Right cardiac atrium (tissue), 5 donors: ENCODE measurements at regions not wholly inside any gene's neighbourhood (a gene's known extent, or its start where the extent isn't known, plus 50 kb on each side); places are given as distances from the start of the nearest gene placed in this dataset.
A peak's percentile ranks its signal among the peaks of the same experiment; 100 is the strongest.

Experiments
- ATAC-seq, 2 donors: fragments of 200-7000 bp; cut with Tn5 transposase; one replicate each; pipeline versions ENCODE4 v1.8.0 to v1.9.1; 2020; ENCODE audit warnings: moderate library complexity in 2 of 2, mild to moderate bottlenecking in 1 of 2
- DNase-seq, 3 donors: peaks; one replicate each; pipeline ENCODE4 v3.0.0-alpha.2; 2020
- H3K27ac ChIP-seq: one replicate; pipeline ENCODE4 v1.5.1; 2013; ENCODE audit warnings: mild to moderate bottlenecking, low read length, control low read depth, moderate library complexity
- H3K27me3 ChIP-seq: one replicate; pipeline ENCODE4 v1.6.1; 2013; ENCODE audit not compliant: control insufficient read depth, insufficient read depth
- H3K4me1 ChIP-seq: one replicate; pipeline ENCODE4 v1.6.1; 2013; ENCODE audit warnings: low read length; ENCODE audit not compliant: control insufficient read depth, insufficient read depth
- H3K4me3 ChIP-seq: one replicate; pipeline ENCODE4 v1.5.1; 2013; ENCODE audit warnings: low read length, control low read depth
- H3K9me3 ChIP-seq: one replicate; pipeline ENCODE4 v1.6.1; 2013; ENCODE audit warnings: low read length; ENCODE audit not compliant: control insufficient read depth
- WGBS: extraction: QIAGEN DNeasy Blood & Tissue Kit; methylation state at CpG from one replicate; pipeline ENCODE4 v1.1.7; 2013; 5-methylcytosine and 5-hydroxymethylcytosine counted together
- intact Hi-C, 4 donors: fragments of 100-400 bp; cut with DNase I; formaldehyde crosslinking; loops; one replicate each; pipeline versions ENCODE4 v1.11.0 to v1.14.0; 2022 to 2023
- donor health status: healthy with polysubstance abuse.
- donor health status: DM: no; HTN: yes; CAD: no.
- donor health status: DM: no; HTN: no; CAD: no.
- donor health status: DM: no; HTN: yes; CAD: no; lungs with severe emphysema.
- donor health status: DM: yes; HTN: yes; CAD: no.

GRCh38 chr2:11018651-11019185, 107.0 kb downstream of the KCNF1 start:
- no peaks in the 10 kb centered on the region for H3K4me1 ChIP-seq
- H3K4me3 ChIP-seq: no peak overlapping the region
- ATAC-seq: no peak
- WGBS: 70% methylated on average over 3 of the region's 3 CpGs
- no peaks in the 10 kb centered on the region for H3K27me3 ChIP-seq
- intact Hi-C loops: no loop called here
- H3K27ac ChIP-seq: no peak overlapping the region
- DNase-seq: no peak
- H3K9me3 ChIP-seq: no peaks in the 10 kb centered on the region

DNA sequence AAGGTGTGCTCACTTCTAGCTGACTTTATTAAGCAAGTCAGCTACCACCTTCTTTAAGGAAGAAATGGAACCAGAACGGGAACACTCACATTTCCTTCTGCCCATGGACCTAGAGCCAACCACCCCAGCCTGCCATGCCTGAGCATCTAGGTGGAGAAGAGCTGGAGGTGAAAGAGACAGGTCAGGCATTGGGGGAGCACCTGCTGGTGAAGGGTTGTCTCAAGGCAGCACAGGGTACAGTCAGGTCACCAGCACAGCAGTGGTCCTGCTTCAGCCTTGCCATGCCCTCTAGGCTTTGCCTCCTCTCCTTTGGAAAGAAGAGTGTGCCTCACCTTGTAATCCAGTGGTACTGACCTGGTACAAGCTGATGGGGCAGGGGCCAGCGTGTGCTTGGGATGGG, 107.9 kb downstream of the KCNF1 start:
- Histone ChIP-seq H3K27ac (no peak overlapping the region), H3K4me3 (no peak overlapping the region), H3K9me3 (no peaks in the 10 kb centered on the region), H3K4me1 (no peaks in the 10 kb centered on the region), H3K27me3 (no peaks in the 10 kb centered on the region)
- DNase-seq (no peak), ATAC-seq (no peak)
- WGBS: 80% methylated on average over 2 of the region's 2 CpGs
- intact Hi-C loops: no loop called here

GRCh38 chr2:11022064-11022463, 110.3 kb downstream of the KCNF1 start:
- no peaks in the 10 kb centered on the region for H3K9me3 ChIP-seq
- no peak overlapping the region for H3K4me3 ChIP-seq
- DNase-seq (no peak), ATAC-seq (no peak)
- no peaks in the 10 kb centered on the region for H3K4me1 ChIP-seq
- H3K27ac ChIP-seq: no peak overlapping the region
- intact Hi-C loops: no loop called here
- 89% methylated on average over 6 of the region's 6 CpGs for WGBS
- no peaks in the 10 kb centered on the region for H3K27me3 ChIP-seq

DNA sequence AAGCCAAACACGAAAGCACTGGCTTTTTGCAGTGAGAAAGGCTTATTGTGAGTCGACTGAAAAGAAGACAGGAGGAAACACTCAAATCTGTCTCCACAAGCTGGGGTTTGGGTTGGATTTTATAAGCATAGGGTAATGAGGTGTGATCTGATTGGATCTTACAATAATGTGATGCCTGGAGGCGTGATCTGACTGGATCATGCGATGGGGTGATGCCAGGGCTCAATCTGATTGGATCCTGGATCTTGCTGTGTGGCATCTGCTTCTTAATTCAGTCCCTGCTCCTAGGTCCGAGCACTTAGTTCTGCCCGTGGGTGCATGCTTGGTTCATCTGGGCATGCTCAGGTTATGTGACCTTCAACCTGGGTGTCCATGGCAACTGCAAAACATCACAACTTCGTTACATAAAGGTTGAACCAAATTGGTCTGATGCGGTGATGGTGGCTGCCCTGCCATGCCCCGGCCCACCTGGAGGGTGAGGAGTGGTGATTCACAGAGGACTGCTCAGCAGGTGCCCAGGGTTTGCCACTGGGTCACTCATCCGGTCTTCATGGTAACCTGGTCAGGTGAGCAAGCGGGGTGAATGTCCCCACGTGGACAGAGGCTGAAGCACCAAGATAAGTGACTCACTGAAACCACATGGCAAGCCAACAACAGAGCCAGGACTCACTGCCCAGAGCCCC, 111.0 kb downstream of the KCNF1 start:
- Histone ChIP-seq H3K9me3 (no peaks in the 10 kb centered on the region), H3K27me3 (no peaks in the 10 kb centered on the region), H3K4me1 (no peaks in the 10 kb centered on the region), H3K27ac (no peak overlapping the region), H3K4me3 (no peak overlapping the region)
- ATAC-seq: no peak
- intact Hi-C loops: no loop called here
- WGBS: 82% methylated on average over 12 of the region's 12 CpGs
- DNase-seq: no peak

DNA sequence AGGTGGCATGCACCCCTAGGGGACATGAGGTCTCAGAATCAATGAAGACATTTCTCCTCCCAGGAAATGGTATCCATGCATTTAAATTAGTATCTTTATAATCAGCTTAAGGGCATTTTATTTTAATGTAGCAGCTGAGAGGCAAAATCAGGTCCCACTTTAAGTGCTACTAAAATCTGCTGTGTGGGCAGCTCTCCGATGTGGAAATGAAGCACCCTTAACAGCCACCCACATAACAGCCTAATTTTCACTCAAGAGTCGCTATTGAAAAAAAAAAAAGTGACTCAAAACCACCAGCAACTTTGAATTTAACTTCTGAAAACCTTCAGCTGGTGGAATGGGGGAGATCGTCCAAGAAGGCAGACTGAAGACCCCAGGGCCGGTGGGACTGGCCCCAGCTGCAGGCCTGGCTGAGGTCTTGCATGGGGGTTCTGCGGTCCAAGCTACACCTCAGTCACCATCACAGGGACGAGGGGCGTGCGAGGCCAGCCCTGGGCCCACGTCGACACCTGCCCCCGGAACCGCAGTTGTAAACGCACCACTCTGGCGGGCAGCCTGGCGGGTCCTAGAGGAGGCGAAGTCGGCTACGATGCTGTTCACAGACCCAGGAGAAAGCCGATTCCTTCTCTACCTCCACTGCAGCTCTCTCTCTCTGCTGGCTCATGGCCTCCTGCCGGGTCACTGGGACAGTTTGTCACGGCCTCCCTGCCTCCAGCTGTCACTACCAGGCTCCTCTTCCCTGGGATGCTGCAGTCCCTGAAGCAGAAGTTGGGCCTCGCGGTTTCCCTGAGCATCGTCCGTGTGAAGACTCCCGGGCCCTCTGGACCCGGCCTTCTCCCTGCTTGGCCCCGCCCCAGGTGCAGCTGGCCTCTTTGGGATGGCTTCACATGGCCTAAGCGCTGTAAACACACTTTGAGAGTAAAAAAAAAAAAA, 111.9 kb downstream of the KCNF1 start:
- no peaks in the 10 kb centered on the region for H3K27me3 ChIP-seq
- no peaks in the 10 kb centered on the region for H3K4me1 ChIP-seq
- WGBS: 87% methylated on average over 29 of the region's 29 CpGs
- peak in 1 of 3 donors; percentile 40 for DNase-seq
- peak in 1 of 2 donors; percentile 35 for ATAC-seq
- no peak overlapping the region for H3K4me3 ChIP-seq
- no peaks in the 10 kb centered on the region for H3K9me3 ChIP-seq
- intact Hi-C loops: no loop called here
- H3K27ac ChIP-seq: no peak overlapping the region

DNA sequence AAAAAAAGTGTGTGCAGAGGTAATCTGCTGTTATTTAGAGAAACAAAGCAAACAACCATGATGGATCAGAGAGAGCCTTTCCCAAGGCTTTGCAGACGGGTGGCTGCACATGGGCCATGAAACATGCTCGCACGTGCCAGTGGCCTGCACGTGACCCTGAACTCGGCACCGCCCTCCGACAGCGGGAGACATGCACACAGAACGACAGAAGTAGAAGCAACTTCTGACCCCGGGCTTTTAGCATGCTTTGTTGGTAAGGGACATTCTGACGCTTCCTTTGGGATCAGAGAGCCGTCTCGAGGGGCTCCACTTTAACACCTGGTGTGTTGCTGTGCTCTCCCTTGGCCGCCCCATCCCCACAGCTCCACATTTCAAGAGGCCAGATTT, 112.5 kb downstream of the KCNF1 start:
- Histone ChIP-seq H3K27ac (no peak overlapping the region), H3K27me3 (no peaks in the 10 kb centered on the region), H3K4me3 (no peak overlapping the region), H3K9me3 (no peaks in the 10 kb centered on the region), H3K4me1 (no peaks in the 10 kb centered on the region)
- intact Hi-C loops: no loop called here
- DNase-seq (peak in 2 of 3 donors; percentile 56 to 57), ATAC-seq (no peak)
- 43% methylated on average over 14 of the region's 14 CpGs for WGBS

DNA sequence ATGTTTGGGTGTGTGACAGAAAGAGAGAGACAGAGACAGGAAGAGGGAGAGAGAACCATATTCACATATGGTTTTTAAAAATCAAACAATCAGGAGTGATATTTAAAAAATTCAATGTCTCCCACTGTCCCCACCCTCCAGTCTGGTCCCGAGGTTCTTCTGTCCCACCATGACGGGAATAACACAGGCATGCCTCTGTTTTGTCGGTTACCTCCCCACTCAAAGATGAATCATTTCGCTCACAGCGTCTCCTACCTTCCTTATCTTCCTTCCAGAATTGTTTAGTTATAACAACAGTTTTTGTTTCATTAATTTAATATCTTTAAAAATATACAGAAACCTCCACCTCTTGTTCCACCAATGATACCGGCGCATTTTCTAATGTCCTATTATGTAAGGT, 113.0 kb downstream of the KCNF1 start:
- DNase-seq: no peak
- intact Hi-C loops: no loop called here
- H3K4me1 ChIP-seq: no peaks in the 10 kb centered on the region
- no peaks in the 10 kb centered on the region for H3K9me3 ChIP-seq
- 86% methylated on average over 7 of the region's 7 CpGs for WGBS
- H3K27ac ChIP-seq: no peak overlapping the region
- no peak for ATAC-seq
- H3K27me3 ChIP-seq: no peaks in the 10 kb centered on the region
- no peak overlapping the region for H3K4me3 ChIP-seq

DNA sequence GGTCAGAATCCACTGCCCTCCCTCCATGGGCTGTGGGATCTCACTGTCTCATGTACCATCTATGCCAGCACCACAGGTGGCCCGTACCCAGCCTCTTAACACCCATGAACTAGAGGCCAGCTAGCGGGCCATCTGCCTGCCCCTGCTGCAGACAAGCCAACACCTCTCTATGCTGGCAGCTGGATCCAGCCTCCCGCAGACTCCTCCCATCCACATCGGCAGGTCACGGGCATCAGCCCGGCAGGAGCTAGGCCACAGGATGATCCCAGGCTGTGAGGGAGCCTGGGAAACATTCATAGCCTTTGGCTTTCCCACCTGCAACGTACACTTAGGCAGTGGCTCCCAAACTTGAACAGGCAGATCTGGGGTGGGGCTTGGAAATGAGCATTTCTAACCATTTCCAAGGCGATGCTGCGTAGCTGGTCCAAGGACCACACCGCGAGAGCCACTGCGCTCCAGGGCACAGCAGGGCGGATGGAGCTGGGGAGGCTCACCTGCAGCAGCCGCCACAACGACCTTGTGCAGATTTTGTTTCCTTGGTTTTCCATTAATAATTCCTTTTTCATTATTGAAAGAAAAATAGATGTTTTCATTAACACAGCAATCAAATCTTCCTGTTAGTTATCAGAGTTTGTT, 114.7 kb downstream of the KCNF1 start:
- WGBS: 90% methylated on average over 15 of the region's 15 CpGs
- intact Hi-C loops: no loop called here

GRCh38 chr2:11027195-11027594, 115.5 kb downstream of the KCNF1 start:
- intact Hi-C loops: no loop called here
- Histone ChIP-seq H3K4me3 (no peak overlapping the region), H3K9me3 (no peaks in the 10 kb centered on the region), H3K27ac (no peak overlapping the region), H3K4me1 (no peaks in the 10 kb centered on the region), H3K27me3 (no peaks in the 10 kb centered on the region)
- ATAC-seq (no peak), DNase-seq (no peak)
- 92% methylated on average over 7 of the region's 7 CpGs for WGBS

More for the DNA sequence above, 114.7 kb downstream of the KCNF1 start:
- Histone ChIP-seq H3K9me3 (no peaks in the 10 kb centered on the region), H3K4me3 (no peak overlapping the region), H3K27ac (no peak overlapping the region), H3K4me1 (no peaks in the 10 kb centered on the region), H3K27me3 (no peaks in the 10 kb centered on the region)
- DNase-seq (no peak), ATAC-seq (no peak)

- H3K4me1 ChIP-seq: no peaks in the 10 kb centered on the region
- no peaks in the 10 kb centered on the region for H3K9me3 ChIP-seq
- intact Hi-C loops: no loop called here
- no peak for ATAC-seq
- H3K27ac ChIP-seq: no peak overlapping the region
- H3K27me3 ChIP-seq: no peaks in the 10 kb centered on the region
- DNase-seq: no peak
- H3K4me3 ChIP-seq: no peak overlapping the region
- WGBS: 82% methylated on average over 5 of the region's 5 CpGs
Observed at GRCh38 chr2:11028407-11028916, 116.7 kb downstream of the KCNF1 start.

- no peak overlapping the region for H3K4me3 ChIP-seq
- H3K27ac ChIP-seq: no peak overlapping the region
- intact Hi-C loops: no loop called here
- 73% methylated on average over 6 of the region's 6 CpGs for WGBS
- no peaks in the 10 kb centered on the region for H3K9me3 ChIP-seq
- H3K4me1 ChIP-seq: no peaks in the 10 kb centered on the region
- H3K27me3 ChIP-seq: no peaks in the 10 kb centered on the region
- ATAC-seq (no peak), DNase-seq (no peak)
Observed at GRCh38 chr2:11029136-11029535, 117.4 kb downstream of the KCNF1 start.
